ENCODE measurements at regions not wholly inside any gene's neighbourhood (a gene's known extent, or its start where the extent isn't known, plus 50 kb on each side); places are given as distances from the start of the nearest gene placed in this dataset.

DNA sequence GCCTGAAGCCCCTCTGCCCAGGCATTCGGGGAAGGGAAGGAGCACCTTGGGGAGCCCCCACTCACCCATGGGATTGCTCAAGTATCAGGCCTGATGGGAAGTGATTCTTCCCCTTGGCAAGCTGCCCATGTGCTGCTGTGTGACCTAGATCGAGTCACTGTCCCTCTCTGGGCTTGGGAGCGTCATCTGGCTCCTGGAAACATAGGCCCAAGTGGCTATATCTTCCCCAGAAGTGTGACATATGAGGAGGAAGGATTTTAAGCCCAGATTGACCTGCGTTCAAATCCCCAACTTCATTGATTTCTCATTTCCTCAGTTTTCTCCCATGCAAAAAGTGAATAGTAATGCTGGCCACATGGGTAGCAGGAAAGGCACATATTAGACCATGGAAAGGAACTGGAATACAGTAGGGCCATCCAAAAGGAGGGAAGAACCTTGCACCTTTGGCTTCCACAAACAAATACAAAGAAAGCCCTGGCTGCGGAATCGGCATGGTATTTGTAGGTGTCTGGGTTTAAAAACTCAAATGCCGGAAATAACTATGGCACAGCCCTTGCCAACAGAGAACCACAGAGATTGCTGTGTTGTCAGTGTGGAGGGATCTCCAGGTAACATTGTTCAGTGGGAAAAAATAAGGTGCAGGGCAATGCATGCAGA is 169.5 kb upstream of the ZMIZ1 start:
- TF ChIP-seq CTCF (IDR thresholded peaks at IDR 0.05 in 4 of 5, conservative IDR thresholded peaks at IDR 0.05 in 1 of 5) (no peak), POLR2A (IDR thresholded peaks at IDR 0.05) (no peak)

All from gastrocnemius medialis (tissue), 4 donors.